ENCODE measurements at regions not wholly inside any gene's neighbourhood (a gene's known extent, or its start where the extent isn't known, plus 50 kb on each side); places are given as distances from the start of the nearest gene placed in this dataset.

DNA sequence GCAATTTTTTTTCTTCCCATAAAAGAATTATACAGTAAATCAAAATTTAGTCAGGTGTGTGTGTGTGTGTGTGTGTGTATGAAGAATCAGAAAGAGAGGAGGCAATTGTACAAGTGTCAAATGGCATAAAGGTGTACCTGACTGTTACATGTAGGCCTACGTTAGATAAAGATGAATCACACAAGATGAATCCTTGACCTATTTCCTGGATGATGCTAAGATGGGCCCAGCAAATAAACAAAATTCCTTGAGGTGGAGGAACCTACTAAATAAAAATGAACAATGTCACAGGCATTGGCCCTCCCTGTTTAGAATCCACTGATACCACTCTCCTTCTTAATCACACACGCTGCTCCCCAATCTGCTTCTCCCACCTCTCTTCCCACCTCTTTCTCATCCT lies 79.7 kb upstream of the LRATD1 start:
- Histone ChIP-seq H3K27me3 (no peaks in the 10 kb centered on the region), H3K36me3 (no peaks in the 10 kb centered on the region), H3K4me1 (no peaks in the 10 kb centered on the region), H3K27ac (no peak overlapping the region), H3K9me3 (no peaks in the 10 kb centered on the region), H3K4me3 (no peak overlapping the region)
- intact Hi-C loops (cut with DNase I; ENCODE audit: low total_unique reads): no loop called here
- DNase-seq (no peak), ATAC-seq (no peak)
- in situ Hi-C loops (cut with MboI; ENCODE audit: low sequenced_read_pairs in 4 of 4): no loop called here
- TF ChIP-seq, protein P1, sequence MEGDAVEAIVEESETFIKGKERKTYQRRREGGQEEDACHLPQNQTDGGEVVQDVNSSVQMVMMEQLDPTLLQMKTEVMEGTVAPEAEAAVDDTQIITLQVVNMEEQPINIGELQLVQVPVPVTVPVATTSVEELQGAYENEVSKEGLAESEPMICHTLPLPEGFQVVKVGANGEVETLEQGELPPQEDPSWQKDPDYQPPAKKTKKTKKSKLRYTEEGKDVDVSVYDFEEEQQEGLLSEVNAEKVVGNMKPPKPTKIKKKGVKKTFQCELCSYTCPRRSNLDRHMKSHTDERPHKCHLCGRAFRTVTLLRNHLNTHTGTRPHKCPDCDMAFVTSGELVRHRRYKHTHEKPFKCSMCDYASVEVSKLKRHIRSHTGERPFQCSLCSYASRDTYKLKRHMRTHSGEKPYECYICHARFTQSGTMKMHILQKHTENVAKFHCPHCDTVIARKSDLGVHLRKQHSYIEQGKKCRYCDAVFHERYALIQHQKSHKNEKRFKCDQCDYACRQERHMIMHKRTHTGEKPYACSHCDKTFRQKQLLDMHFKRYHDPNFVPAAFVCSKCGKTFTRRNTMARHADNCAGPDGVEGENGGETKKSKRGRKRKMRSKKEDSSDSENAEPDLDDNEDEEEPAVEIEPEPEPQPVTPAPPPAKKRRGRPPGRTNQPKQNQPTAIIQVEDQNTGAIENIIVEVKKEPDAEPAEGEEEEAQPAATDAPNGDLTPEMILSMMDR (IDR thresholded peaks at IDR 0.05 in 4 of 5, conservative IDR thresholded peaks at IDR 0.05 in 1 of 5): no peak
- no peak for TF ChIP-seq POLR2A (IDR thresholded peaks at IDR 0.05)

- intact Hi-C loops (cut with DNase I; ENCODE audit: low total_unique reads) (no loop called here), in situ Hi-C loops (cut with MboI; ENCODE audit: low sequenced_read_pairs in 4 of 4) (no loop called here)
- H3K4me1 ChIP-seq: no peaks in the 10 kb centered on the region
- H3K27ac ChIP-seq: no peak overlapping the region
- DNase-seq (no peak), ATAC-seq (no peak)
- H3K4me3 ChIP-seq: no peak overlapping the region
- H3K9me3 ChIP-seq: no peaks in the 10 kb centered on the region
- no peaks in the 10 kb centered on the region for H3K36me3 ChIP-seq
- no peaks in the 10 kb centered on the region for H3K27me3 ChIP-seq
- TF ChIP-seq POLR2A (IDR thresholded peaks at IDR 0.05): no peak
- TF ChIP-seq, protein P1 (IDR thresholded peaks at IDR 0.05 in 4 of 5, conservative IDR thresholded peaks at IDR 0.05 in 1 of 5): no peak
Observed at GRCh38 chr2:14554849-14555545, 77.5 kb upstream of the LRATD1 start.

DNA sequence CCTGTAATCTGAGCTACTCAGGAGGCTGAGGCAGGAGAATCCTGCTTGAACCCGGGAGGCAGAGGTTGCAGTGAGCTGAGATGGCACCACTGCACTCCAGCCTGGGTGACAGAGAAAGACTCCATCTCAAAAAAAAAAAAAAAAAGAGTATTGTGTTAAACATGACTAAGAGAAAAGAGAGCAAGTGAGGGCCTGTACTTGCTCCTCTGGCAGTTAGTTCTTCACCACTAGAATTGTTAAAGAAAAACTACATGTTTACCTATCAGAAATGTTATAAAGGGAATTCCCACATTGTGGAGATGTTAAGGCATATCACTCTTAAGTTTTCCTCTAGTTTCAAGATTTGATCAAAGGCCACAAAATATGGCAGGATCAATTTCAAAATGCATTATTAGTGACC lies 75.4 kb upstream of the LRATD1 start:
- Histone ChIP-seq H3K4me1 (no peaks in the 10 kb centered on the region), H3K27me3 (no peaks in the 10 kb centered on the region), H3K9me3 (no peaks in the 10 kb centered on the region), H3K27ac (no peak overlapping the region), H3K4me3 (no peak overlapping the region), H3K36me3 (no peaks in the 10 kb centered on the region)
- in situ Hi-C loops (cut with MboI; ENCODE audit: low sequenced_read_pairs in 4 of 4) (no loop called here), intact Hi-C loops (cut with DNase I; ENCODE audit: low total_unique reads) (no loop called here)
- DNase-seq (no peak), ATAC-seq (no peak)
- TF ChIP-seq, protein P1 (IDR thresholded peaks at IDR 0.05 in 4 of 5, conservative IDR thresholded peaks at IDR 0.05 in 1 of 5): no peak
- no peak for TF ChIP-seq POLR2A (IDR thresholded peaks at IDR 0.05)

DNA sequence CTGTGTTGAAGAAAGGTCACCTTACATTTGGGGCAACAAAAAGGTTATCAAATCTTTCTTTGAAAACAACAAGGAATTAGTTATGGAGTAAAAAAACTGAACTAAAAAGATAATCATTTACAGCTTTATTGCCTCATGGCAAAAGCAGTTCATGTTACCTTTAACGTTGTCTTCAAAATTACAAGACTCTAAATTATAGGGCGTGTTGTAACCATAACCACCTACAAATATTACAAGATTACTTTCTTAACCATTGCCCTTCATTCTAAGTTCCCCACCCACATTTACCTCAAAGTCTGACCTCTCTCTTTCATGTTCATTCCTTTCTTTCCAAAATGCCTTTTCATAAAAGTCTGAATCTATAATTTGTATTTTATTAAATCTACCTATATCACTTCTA lies 74.6 kb upstream of the LRATD1 start:
- no peaks in the 10 kb centered on the region for H3K27me3 ChIP-seq
- in situ Hi-C loops (cut with MboI; ENCODE audit: low sequenced_read_pairs in 4 of 4): no loop called here
- intact Hi-C loops (cut with DNase I; ENCODE audit: low total_unique reads): no loop called here
- H3K4me1 ChIP-seq: no peaks in the 10 kb centered on the region
- no peaks in the 10 kb centered on the region for H3K9me3 ChIP-seq
- ATAC-seq (no peak), DNase-seq (no peak)
- no peak overlapping the region for H3K4me3 ChIP-seq
- TF ChIP-seq, protein P1 (IDR thresholded peaks at IDR 0.05 in 4 of 5, conservative IDR thresholded peaks at IDR 0.05 in 1 of 5): no peak
- TF ChIP-seq POLR2A (IDR thresholded peaks at IDR 0.05): no peak
- H3K36me3 ChIP-seq: no peaks in the 10 kb centered on the region
- H3K27ac ChIP-seq: no peak overlapping the region

Data from gastrocnemius medialis (tissue), 4 donors.